ENCODE measurements at regions not wholly inside any gene's neighbourhood (a gene's known extent, or its start where the extent isn't known, plus 50 kb on each side); places are given as distances from the start of the nearest gene placed in this dataset.

- no peak for DNase-seq
- Histone ChIP-seq H3K27ac (no peak overlapping the region), H3K4me1 (peaks cover 0 to 6% (median 0%) of the 10 kb centered on the region in 12 donors), H3K4me3 (no peak overlapping the region), H3K27me3 (no peaks in the 10 kb centered on the region), H3K36me3 (no peaks in the 10 kb centered on the region), H3K9me3 (no peaks in the 10 kb centered on the region)
- no peak for ATAC-seq
- TF ChIP-seq POLR2A (IDR thresholded peaks at IDR 0.05) (no peak), CTCF (IDR thresholded peaks at IDR 0.05) (no peak)
- WGBS, 4 donors: 80 to 88% (median 85%) methylated on average over 2 of the region's 2 CpGs
- intact Hi-C loops (cut with DNase I): loop anchor here in 1 of 10 donors (10.0 kb wide), 1 partner anchor 164 kb away; no protein-coding TSS in a partner anchor
Observed at GRCh38 chr10:29140991-29141390, 147.9 kb upstream of the LYZL1 start.

- Histone ChIP-seq H3K36me3 (no peaks in the 10 kb centered on the region), H3K27me3 (no peaks in the 10 kb centered on the region), H3K4me3 (no peak overlapping the region), H3K9me3 (no peaks in the 10 kb centered on the region), H3K4me1 (peaks cover 0 to 6% (median 0%) of the 10 kb centered on the region in 12 donors), H3K27ac (no peak overlapping the region)
- intact Hi-C loops (cut with DNase I): loop anchor here in 1 of 10 donors (10.0 kb wide), 1 partner anchor 163 kb away; no protein-coding TSS in a partner anchor
- TF ChIP-seq CTCF (IDR thresholded peaks at IDR 0.05) (no peak), POLR2A (IDR thresholded peaks at IDR 0.05) (no peak)
- no peak for ATAC-seq
- no peak for DNase-seq
Observed at GRCh38 chr10:29141761-29142160, 147.1 kb upstream of the LYZL1 start.

GRCh38 chr10:29142516-29143314 lies 146.2 kb upstream of the LYZL1 start:
- no peak for DNase-seq
- H3K27me3 ChIP-seq: no peaks in the 10 kb centered on the region
- no peaks in the 10 kb centered on the region for H3K9me3 ChIP-seq
- no peak for ATAC-seq
- intact Hi-C loops (cut with DNase I): loop anchor here in 1 of 10 donors (10.0 kb wide), 1 partner anchor 162 kb away; no protein-coding TSS in a partner anchor
- no peak overlapping the region for H3K27ac ChIP-seq
- no peak overlapping the region for H3K4me3 ChIP-seq
- peaks cover 0 to 6% (median 0%) of the 10 kb centered on the region in 12 donors for H3K4me1 ChIP-seq
- H3K36me3 ChIP-seq: no peaks in the 10 kb centered on the region
- TF ChIP-seq POLR2A (IDR thresholded peaks at IDR 0.05): no peak
- no peak for TF ChIP-seq CTCF (IDR thresholded peaks at IDR 0.05)
- WGBS, 4 donors: 75 to 84% (median 79%) methylated on average over 29 of the region's 29 CpGs

GRCh38 chr10:29144126-29144525 lies 144.7 kb upstream of the LYZL1 start:
- Histone ChIP-seq H3K27ac (no peak overlapping the region), H3K4me3 (no peak overlapping the region), H3K9me3 (no peaks in the 10 kb centered on the region), H3K27me3 (no peaks in the 10 kb centered on the region), H3K36me3 (no peaks in the 10 kb centered on the region), H3K4me1 (peaks cover 0 to 6% (median 0%) of the 10 kb centered on the region in 12 donors)
- DNase-seq: no peak
- TF ChIP-seq CTCF (IDR thresholded peaks at IDR 0.05) (no peak), POLR2A (IDR thresholded peaks at IDR 0.05) (no peak)
- intact Hi-C loops (cut with DNase I): loop anchor here in 1 of 10 donors (10.0 kb wide), 1 partner anchor 161 kb away; no protein-coding TSS in a partner anchor
- WGBS, 4 donors: 74 to 85% (median 78%) methylated on average over 2 of the region's 2 CpGs
- ATAC-seq: no peak

Measured in heart left ventricle (tissue), 16 donors.